ENCODE measurements at regions not wholly inside any gene's neighbourhood (a gene's known extent, or its start where the extent isn't known, plus 50 kb on each side); places are given as distances from the start of the nearest gene placed in this dataset.

- H3K4me1 ChIP-seq (ENCODE audit: control insufficient read depth in 5 of 5, insufficient read depth in 5 of 5, low read length in 5 of 5), result peaks cover 2 to 20% (median 17%) of the 10 kb centered on the region in 5 donors
- H3K9ac ChIP-seq (ENCODE audit: low read length in 5 of 5), result no peak overlapping the region
- no peak overlapping the region for H3K27ac ChIP-seq (ENCODE audit: low read depth, low read length)
- no peaks in the 10 kb centered on the region for H3K27me3 ChIP-seq (ENCODE audit: control insufficient read depth in 5 of 5, insufficient read depth in 4 of 5, low read length in 5 of 5)
- no peaks in the 10 kb centered on the region for H3K36me3 ChIP-seq (ENCODE audit: control insufficient read depth in 5 of 5, insufficient read depth in 5 of 5, low read length in 5 of 5)
- no peak overlapping the region for H3K4me3 ChIP-seq (ENCODE audit: low read depth in 1 of 5, low read length in 5 of 5)
- H3K9me3 ChIP-seq (ENCODE audit: control insufficient read depth in 5 of 5, low read length in 5 of 5), result peaks cover 0 to 4% (median 0%) of the 10 kb centered on the region in 5 donors
Observed at GRCh38 chr6:25060522-25060921, 124.8 kb upstream of the RIPOR2 start.

GRCh38 chr6:25061289-25061936 is 125.7 kb upstream of the RIPOR2 start:
- Histone ChIP-seq H3K9ac (ENCODE audit: low read length in 5 of 5) (no peak overlapping the region), H3K9me3 (ENCODE audit: control insufficient read depth in 5 of 5, low read length in 5 of 5) (peaks cover 0 to 4% (median 0%) of the 10 kb centered on the region in 5 donors), H3K27ac (ENCODE audit: low read depth, low read length) (peak overlapping the region; percentile 37), H3K27me3 (ENCODE audit: control insufficient read depth in 5 of 5, insufficient read depth in 4 of 5, low read length in 5 of 5) (no peaks in the 10 kb centered on the region), H3K36me3 (ENCODE audit: control insufficient read depth in 5 of 5, insufficient read depth in 5 of 5, low read length in 5 of 5) (no peaks in the 10 kb centered on the region), H3K4me3 (ENCODE audit: low read depth in 1 of 5, low read length in 5 of 5) (no peak overlapping the region), H3K4me1 (ENCODE audit: control insufficient read depth in 5 of 5, insufficient read depth in 5 of 5, low read length in 5 of 5) (peaks cover 2 to 20% (median 17%) of the 10 kb centered on the region in 5 donors)

GRCh38 chr6:25062070-25062811 is 126.5 kb upstream of the RIPOR2 start:
- Histone ChIP-seq H3K9me3 (ENCODE audit: control insufficient read depth in 5 of 5, low read length in 5 of 5) (peaks cover 0 to 4% (median 0%) of the 10 kb centered on the region in 5 donors), H3K27me3 (ENCODE audit: control insufficient read depth in 5 of 5, insufficient read depth in 4 of 5, low read length in 5 of 5) (no peaks in the 10 kb centered on the region), H3K4me3 (ENCODE audit: low read depth in 1 of 5, low read length in 5 of 5) (no peak overlapping the region), H3K36me3 (ENCODE audit: control insufficient read depth in 5 of 5, insufficient read depth in 5 of 5, low read length in 5 of 5) (no peaks in the 10 kb centered on the region), H3K27ac (ENCODE audit: low read depth, low read length) (no peak overlapping the region), H3K9ac (ENCODE audit: low read length in 5 of 5) (no peak overlapping the region), H3K4me1 (ENCODE audit: control insufficient read depth in 5 of 5, insufficient read depth in 5 of 5, low read length in 5 of 5) (peaks cover 2 to 20% (median 17%) of the 10 kb centered on the region in 5 donors)

GRCh38 chr6:25064006-25064405 is 128.2 kb upstream of the RIPOR2 start:
- Histone ChIP-seq H3K9me3 (ENCODE audit: control insufficient read depth in 5 of 5, low read length in 5 of 5) (peaks cover 0 to 4% (median 0%) of the 10 kb centered on the region in 5 donors), H3K27me3 (ENCODE audit: control insufficient read depth in 5 of 5, insufficient read depth in 4 of 5, low read length in 5 of 5) (no peaks in the 10 kb centered on the region), H3K27ac (ENCODE audit: low read depth, low read length) (no peak overlapping the region), H3K4me1 (ENCODE audit: control insufficient read depth in 5 of 5, insufficient read depth in 5 of 5, low read length in 5 of 5) (peaks cover 2 to 34% (median 23%) of the 10 kb centered on the region in 5 donors), H3K36me3 (ENCODE audit: control insufficient read depth in 5 of 5, insufficient read depth in 5 of 5, low read length in 5 of 5) (no peaks in the 10 kb centered on the region), H3K9ac (ENCODE audit: low read length in 5 of 5) (no peak overlapping the region), H3K4me3 (ENCODE audit: low read depth in 1 of 5, low read length in 5 of 5) (no peak overlapping the region)

GRCh38 chr6:25065666-25066065 is 129.9 kb upstream of the RIPOR2 start:
- H3K4me3 ChIP-seq (ENCODE audit: low read depth in 1 of 5, low read length in 5 of 5), result no peak overlapping the region
- no peak overlapping the region for H3K27ac ChIP-seq (ENCODE audit: low read depth, low read length)
- peaks cover 2 to 43% (median 28%) of the 10 kb centered on the region in 5 donors for H3K4me1 ChIP-seq (ENCODE audit: control insufficient read depth in 5 of 5, insufficient read depth in 5 of 5, low read length in 5 of 5)
- H3K9ac ChIP-seq (ENCODE audit: low read length in 5 of 5), result no peak overlapping the region
- H3K36me3 ChIP-seq (ENCODE audit: control insufficient read depth in 5 of 5, insufficient read depth in 5 of 5, low read length in 5 of 5), result no peaks in the 10 kb centered on the region
- H3K9me3 ChIP-seq (ENCODE audit: control insufficient read depth in 5 of 5, low read length in 5 of 5), result peaks cover 0 to under 1% (median 0%) of the 10 kb centered on the region in 5 donors
- no peaks in the 10 kb centered on the region for H3K27me3 ChIP-seq (ENCODE audit: control insufficient read depth in 5 of 5, insufficient read depth in 4 of 5, low read length in 5 of 5)

- Histone ChIP-seq H3K4me1 (ENCODE audit: control insufficient read depth in 5 of 5, insufficient read depth in 5 of 5, low read length in 5 of 5) (peaks cover 0 to 36% (median 23%) of the 10 kb centered on the region in 5 donors), H3K4me3 (ENCODE audit: low read depth in 1 of 5, low read length in 5 of 5) (no peak overlapping the region), H3K36me3 (ENCODE audit: control insufficient read depth in 5 of 5, insufficient read depth in 5 of 5, low read length in 5 of 5) (no peaks in the 10 kb centered on the region)
Observed at GRCh38 chr6:25066593-25066992, 130.8 kb upstream of the RIPOR2 start.

GRCh38 chr6:25068866-25069265 is 133.1 kb upstream of the RIPOR2 start:
- no peaks in the 10 kb centered on the region for H3K36me3 ChIP-seq (ENCODE audit: control insufficient read depth in 5 of 5, insufficient read depth in 5 of 5, low read length in 5 of 5)
- H3K27me3 ChIP-seq (ENCODE audit: control insufficient read depth in 5 of 5, insufficient read depth in 4 of 5, low read length in 5 of 5), result no peaks in the 10 kb centered on the region
- peaks cover 0 to 24% (median 18%) of the 10 kb centered on the region in 5 donors for H3K4me1 ChIP-seq (ENCODE audit: control insufficient read depth in 5 of 5, insufficient read depth in 5 of 5, low read length in 5 of 5)
- no peak overlapping the region for H3K9ac ChIP-seq (ENCODE audit: low read length in 5 of 5)
- no peaks in the 10 kb centered on the region for H3K9me3 ChIP-seq (ENCODE audit: control insufficient read depth in 5 of 5, low read length in 5 of 5)
- no peak overlapping the region for H3K4me3 ChIP-seq (ENCODE audit: low read depth in 1 of 5, low read length in 5 of 5)
- no peak overlapping the region for H3K27ac ChIP-seq (ENCODE audit: low read depth, low read length)

More at GRCh38 chr6:25066593-25066992, 130.8 kb upstream of the RIPOR2 start:
- Histone ChIP-seq H3K27ac (ENCODE audit: low read depth, low read length) (no peak overlapping the region), H3K9ac (ENCODE audit: low read length in 5 of 5) (no peak overlapping the region), H3K9me3 (ENCODE audit: control insufficient read depth in 5 of 5, low read length in 5 of 5) (no peaks in the 10 kb centered on the region), H3K27me3 (ENCODE audit: control insufficient read depth in 5 of 5, insufficient read depth in 4 of 5, low read length in 5 of 5) (no peaks in the 10 kb centered on the region)

GRCh38 chr6:25070547-25071366 is 135.0 kb upstream of the RIPOR2 start:
- no peak overlapping the region for H3K9ac ChIP-seq (ENCODE audit: low read length in 5 of 5)
- no peaks in the 10 kb centered on the region for H3K27me3 ChIP-seq (ENCODE audit: control insufficient read depth in 5 of 5, insufficient read depth in 4 of 5, low read length in 5 of 5)
- H3K4me1 ChIP-seq (ENCODE audit: control insufficient read depth in 5 of 5, insufficient read depth in 5 of 5, low read length in 5 of 5), result peaks cover 0 to 24% (median 18%) of the 10 kb centered on the region in 5 donors

GRCh38 chr6:25078141-25078540 is 142.4 kb upstream of the RIPOR2 start:
- Histone ChIP-seq H3K4me3 (ENCODE audit: low read depth in 1 of 5, low read length in 5 of 5) (no peak overlapping the region), H3K4me1 (ENCODE audit: control insufficient read depth in 5 of 5, insufficient read depth in 5 of 5, low read length in 5 of 5) (no peaks in the 10 kb centered on the region), H3K27ac (ENCODE audit: low read depth, low read length) (no peak overlapping the region), H3K9me3 (ENCODE audit: control insufficient read depth in 5 of 5, low read length in 5 of 5) (no peaks in the 10 kb centered on the region), H3K36me3 (ENCODE audit: control insufficient read depth in 5 of 5, insufficient read depth in 5 of 5, low read length in 5 of 5) (peaks cover 0 to 4% (median 0%) of the 10 kb centered on the region in 5 donors), H3K27me3 (ENCODE audit: control insufficient read depth in 5 of 5, insufficient read depth in 4 of 5, low read length in 5 of 5) (no peaks in the 10 kb centered on the region), H3K9ac (ENCODE audit: low read length in 5 of 5) (no peak overlapping the region)

More at GRCh38 chr6:25070547-25071366, 135.0 kb upstream of the RIPOR2 start:
- no peak overlapping the region for H3K27ac ChIP-seq (ENCODE audit: low read depth, low read length)
- H3K9me3 ChIP-seq (ENCODE audit: control insufficient read depth in 5 of 5, low read length in 5 of 5), result no peaks in the 10 kb centered on the region
- H3K36me3 ChIP-seq (ENCODE audit: control insufficient read depth in 5 of 5, insufficient read depth in 5 of 5, low read length in 5 of 5), result no peaks in the 10 kb centered on the region
- H3K4me3 ChIP-seq (ENCODE audit: low read depth in 1 of 5, low read length in 5 of 5), result peak overlapping the region in 2 of 5 donors; percentile 9 to 36
